Right lobe of liver (tissue), 4 donors: ENCODE measurements at regions not wholly inside any gene's neighbourhood (a gene's known extent, or its start where the extent isn't known, plus 50 kb on each side); places are given as distances from the start of the nearest gene placed in this dataset.

Experiments used
- CTCF ChIP-seq, 4 donors: fragments of 200-600 bp in 3 of 4; fragments of 450-650 bp in 1 of 4; IDR thresholded peaks; one replicate each; pipeline versions ENCODE4 v1.5.1 to v1.8.0; 2016 to 2022; ENCODE audit warnings: antibody characterized with exemption in 4 of 4, mild to moderate bottlenecking in 2 of 4
- POLR2A ChIP-seq: fragments of 450-650 bp; IDR thresholded peaks from one replicate; pipeline ENCODE4 v1.6.1; 2017; ENCODE audit warnings: antibody characterized with exemption, mild to moderate bottlenecking
- donor health status: DM: no; HTN: no; CAD: no.
- donor health status: DM: no; HTN: no; CAD: no.
- donor health status: DM: no; HTN: yes; CAD: no.

GRCh38 chr22:41041532-41041931, 50.9 kb upstream of the EP300 start:
- no peak for TF ChIP-seq CTCF (IDR thresholded peaks at IDR 0.05)
- TF ChIP-seq POLR2A = no peak
